OCI-LY3 (cell line): ENCODE measurements at regions not wholly inside any gene's neighbourhood (a gene's known extent, or its start where the extent isn't known, plus 50 kb on each side); places are given as distances from the start of the nearest gene placed in this dataset.

ENCODE experiments used
- CTCF ChIP-seq: fragments of 200-600, 300-600 bp; sonication (generic); IDR thresholded peaks from 2 replicates; pipeline ENCODE4 v1.5.1; 2014; ENCODE audit warnings: antibody characterized with exemption, low read length, low read depth
- EZH2phosphoT487 ChIP-seq: fragments of 200-600 bp; shearing (Covaris generic); IDR thresholded peaks from 2 replicates; pipeline ENCODE4 v1.6.1; 2018; ENCODE audit warnings: antibody characterized with exemption, mixed run types, low read depth

- TF ChIP-seq CTCF: no peak
- no peak for TF ChIP-seq EZH2phosphoT487
Measured at GRCh38 chr12:131203666-131204415, 250.1 kb downstream of the ADGRD1 start.
